ENCODE measurements at regions not wholly inside any gene's neighbourhood (a gene's known extent, or its start where the extent isn't known, plus 50 kb on each side); places are given as distances from the start of the nearest gene placed in this dataset.

DNA sequence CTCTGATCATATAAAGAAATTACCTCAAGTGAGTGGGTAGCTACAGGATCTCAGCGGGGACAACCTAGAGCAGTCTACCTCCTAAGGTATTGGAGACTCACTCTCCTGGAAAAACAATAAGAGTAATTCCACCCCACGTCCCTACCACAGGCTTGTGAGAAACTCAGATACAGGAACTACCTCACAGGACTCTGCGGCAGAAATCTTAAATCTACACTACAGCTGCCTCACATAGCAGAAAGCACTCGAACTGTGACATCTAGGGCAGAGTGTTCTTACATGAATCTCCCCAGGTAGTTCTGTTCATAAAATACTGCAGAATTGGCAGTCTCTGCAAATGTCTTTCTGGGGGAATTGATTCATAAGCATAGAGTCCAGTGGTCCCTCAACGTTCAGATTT, 382.9 kb upstream of the IL12A start:
- H3K4me3 ChIP-seq (ENCODE audit: control insufficient read depth in 2 of 3, extremely low read depth in 1 of 3, insufficient read depth in 2 of 3, low read depth in 1 of 3, low read length in 3 of 3) = no peak overlapping the region
- no peaks in the 10 kb centered on the region for H3K79me2 ChIP-seq (ENCODE audit: control insufficient read depth, insufficient read depth, low read length)
- no peak overlapping the region for H2AFZ ChIP-seq (ENCODE audit: control insufficient read depth, low read length)
- H3K9ac ChIP-seq (ENCODE audit: control insufficient read depth, extremely low read depth, insufficient read depth, low read length) = no peak overlapping the region
- H3K27me3 ChIP-seq (ENCODE audit: control insufficient read depth, extremely low read depth, insufficient read depth, low read length) = peaks cover 6% of the 10 kb centered on the region
- H3K36me3 ChIP-seq (ENCODE audit: control insufficient read depth in 2 of 2, extremely low read depth in 1 of 2, insufficient read depth in 2 of 2, low read length in 2 of 2) = no peaks in the 10 kb centered on the region
- no peaks in the 10 kb centered on the region for H3K9me1 ChIP-seq (ENCODE audit: control insufficient read depth, extremely low read depth, insufficient read depth, low read length)
- H3K27ac ChIP-seq (ENCODE audit: control insufficient read depth, insufficient read depth, low read length) = no peak overlapping the region
- TF ChIP-seq EZH2 (IDR thresholded peaks at IDR 0.05; ENCODE audit: low read length) = no peak
- TF ChIP-seq, protein P1, sequence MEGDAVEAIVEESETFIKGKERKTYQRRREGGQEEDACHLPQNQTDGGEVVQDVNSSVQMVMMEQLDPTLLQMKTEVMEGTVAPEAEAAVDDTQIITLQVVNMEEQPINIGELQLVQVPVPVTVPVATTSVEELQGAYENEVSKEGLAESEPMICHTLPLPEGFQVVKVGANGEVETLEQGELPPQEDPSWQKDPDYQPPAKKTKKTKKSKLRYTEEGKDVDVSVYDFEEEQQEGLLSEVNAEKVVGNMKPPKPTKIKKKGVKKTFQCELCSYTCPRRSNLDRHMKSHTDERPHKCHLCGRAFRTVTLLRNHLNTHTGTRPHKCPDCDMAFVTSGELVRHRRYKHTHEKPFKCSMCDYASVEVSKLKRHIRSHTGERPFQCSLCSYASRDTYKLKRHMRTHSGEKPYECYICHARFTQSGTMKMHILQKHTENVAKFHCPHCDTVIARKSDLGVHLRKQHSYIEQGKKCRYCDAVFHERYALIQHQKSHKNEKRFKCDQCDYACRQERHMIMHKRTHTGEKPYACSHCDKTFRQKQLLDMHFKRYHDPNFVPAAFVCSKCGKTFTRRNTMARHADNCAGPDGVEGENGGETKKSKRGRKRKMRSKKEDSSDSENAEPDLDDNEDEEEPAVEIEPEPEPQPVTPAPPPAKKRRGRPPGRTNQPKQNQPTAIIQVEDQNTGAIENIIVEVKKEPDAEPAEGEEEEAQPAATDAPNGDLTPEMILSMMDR (optimal IDR thresholded peaks at IDR 0.05 in 1 of 3, IDR thresholded peaks at IDR 0.05 in 1 of 3, conservative IDR thresholded peaks at IDR 0.05 in 1 of 3; ENCODE audit: extremely low read depth in 1 of 3, insufficient read depth in 2 of 3, low read length in 3 of 3) = no peak
- no peaks in the 10 kb centered on the region for H3K9me3 ChIP-seq (ENCODE audit: control insufficient read depth, low read depth, low read length)
- DNase-seq (ENCODE audit: low read depth, low spot score) (no peak), FAIRE-seq (no peak)
- no peaks in the 10 kb centered on the region for H3K4me1 ChIP-seq (ENCODE audit: control insufficient read depth, extremely low read depth, insufficient read depth, low read length)
- H3K4me2 ChIP-seq (ENCODE audit: control insufficient read depth, extremely low read depth, insufficient read depth, low read depth, low read length) = no peak overlapping the region
- peaks cover 2% of the 10 kb centered on the region for H4K20me1 ChIP-seq (ENCODE audit: control insufficient read depth, extremely low read depth, insufficient read depth, low read length)
- dilution Hi-C loops (cut with MboI; ENCODE audit: extremely low pct_ligation_motif_present, low sequenced_read_pairs) = no loop called here

DNA sequence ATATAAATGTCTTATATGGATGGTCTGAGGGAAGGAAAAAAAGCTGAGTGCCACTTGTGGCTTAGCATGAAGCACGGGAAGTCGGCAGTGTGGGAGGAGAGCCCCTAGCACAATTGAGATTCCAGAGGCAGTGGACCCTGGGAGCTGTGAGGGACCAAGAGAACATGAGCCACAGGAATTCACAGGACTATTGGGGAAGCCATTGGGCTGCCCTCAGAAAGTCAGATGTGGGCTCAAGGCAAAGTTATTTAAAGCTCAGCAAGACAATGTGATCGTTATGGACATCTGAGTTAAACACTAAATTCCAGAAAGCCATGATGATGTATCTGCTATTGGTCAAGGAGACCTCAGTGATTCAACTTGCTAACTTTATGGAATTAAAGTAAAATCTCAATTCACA, 380.8 kb upstream of the IL12A start:
- Histone ChIP-seq H3K4me1 (ENCODE audit: control insufficient read depth, extremely low read depth, insufficient read depth, low read length) (no peaks in the 10 kb centered on the region), H3K9me1 (ENCODE audit: control insufficient read depth, extremely low read depth, insufficient read depth, low read length) (no peaks in the 10 kb centered on the region), H3K4me2 (ENCODE audit: control insufficient read depth, extremely low read depth, insufficient read depth, low read depth, low read length) (no peak overlapping the region), H2AFZ (ENCODE audit: control insufficient read depth, low read length) (no peak overlapping the region), H3K27ac (ENCODE audit: control insufficient read depth, insufficient read depth, low read length) (no peak overlapping the region), H3K79me2 (ENCODE audit: control insufficient read depth, insufficient read depth, low read length) (no peaks in the 10 kb centered on the region), H3K4me3 (ENCODE audit: control insufficient read depth in 2 of 3, extremely low read depth in 1 of 3, insufficient read depth in 2 of 3, low read depth in 1 of 3, low read length in 3 of 3) (no peak overlapping the region), H4K20me1 (ENCODE audit: control insufficient read depth, extremely low read depth, insufficient read depth, low read length) (no peaks in the 10 kb centered on the region), H3K27me3 (ENCODE audit: control insufficient read depth, extremely low read depth, insufficient read depth, low read length) (peaks cover 6% of the 10 kb centered on the region), H3K36me3 (ENCODE audit: control insufficient read depth in 2 of 2, extremely low read depth in 1 of 2, insufficient read depth in 2 of 2, low read length in 2 of 2) (no peaks in the 10 kb centered on the region), H3K9ac (ENCODE audit: control insufficient read depth, extremely low read depth, insufficient read depth, low read length) (no peak overlapping the region), H3K9me3 (ENCODE audit: control insufficient read depth, low read depth, low read length) (no peaks in the 10 kb centered on the region)
- no peak for FAIRE-seq
- TF ChIP-seq, protein P1 (optimal IDR thresholded peaks at IDR 0.05 in 1 of 3, IDR thresholded peaks at IDR 0.05 in 1 of 3, conservative IDR thresholded peaks at IDR 0.05 in 1 of 3; ENCODE audit: extremely low read depth in 1 of 3, insufficient read depth in 2 of 3, low read length in 3 of 3) = no peak
- TF ChIP-seq EZH2 (IDR thresholded peaks at IDR 0.05; ENCODE audit: low read length) = no peak
- dilution Hi-C loops (cut with MboI; ENCODE audit: extremely low pct_ligation_motif_present, low sequenced_read_pairs) = no loop called here
- no peak for DNase-seq (ENCODE audit: low read depth, low spot score)
